HCT116 (cell line): ENCODE measurements at regions not wholly inside any gene's neighbourhood (a gene's known extent, or its start where the extent isn't known, plus 50 kb on each side); places are given as distances from the start of the nearest gene placed in this dataset.

ENCODE experiments used
- ATAC-seq: fragments of 200-7000 bp; cut with Tn5 transposase; 2 replicates; pipeline ENCODE4 v1.9.1; 2020; ENCODE audit warnings: mild to moderate bottlenecking, moderate library complexity
- BruUV-seq: library from RNA; stranded (reverse); fragments of 400-500 nt; replicated peaks from 2 replicates; lab custom pipeline; 2021; lab: Mats Ljungman, UMichigan
- CTCF ChIA-PET: fragments of 300-600 bp; sonication (Branson Sonifier 250); formaldehyde crosslinking; loops from one replicate; lab custom pipeline; 2021; ENCODE audit warnings: antibody characterized with exemption; lab: Charles Lee
- POLR2A ChIA-PET: fragments of 300-600, 350-600 bp; sonication (Branson Sonifier 250); formaldehyde crosslinking; loops from one replicate; lab custom pipeline; 2021; ENCODE audit warnings: antibody characterized with exemption; lab: Charles Lee
- RAD21 ChIA-PET, 2 experiments: fragments of 300-600 bp; sonication (Branson Sonifier 250); formaldehyde crosslinking; loops; one replicate each; lab custom pipeline; 2023; ENCODE audit warnings: low total read pairs in 2 of 2; ENCODE audit not compliant: uncharacterized antibody in 2 of 2, unreplicated experiment in 2 of 2, low non-redundant PET in 1 of 2; lab: Charles Lee
- DNase-seq: peaks from one replicate; pipeline ENCODE4 v3.0.0-alpha.2; 2010; ENCODE audit warnings: low read depth, low spot score
- H2AFZ ChIP-seq: fragments of 200-600 bp; shearing (Covaris generic), sonication (generic); 2 replicates; pipeline ENCODE4 v1.6.1; 2017; ENCODE audit warnings: low read depth, mixed run types, mixed read lengths, antibody characterized with exemption, low read length; ENCODE audit not compliant: poor library complexity, severe bottlenecking
- H3K27ac ChIP-seq: 2 replicates; pipeline ENCODE4 v1.5.1; 2012; ENCODE audit warnings: low read depth, low read length
- H3K27me3 ChIP-seq: fragments of 200-600 bp; sonication (generic); 2 replicates; pipeline ENCODE4 v1.6.1; 2016; ENCODE audit warnings: mixed run types, low read length, mixed read lengths; ENCODE audit not compliant: insufficient read depth
- H3K36me3 ChIP-seq, 2 experiments: fragments of 200-500 bp in 1 of 2; fragments of 200-600 bp in 1 of 2; sonication (Bioruptor generic) in 1 of 2; sonication (generic) in 1 of 2; 2 replicates each; pipeline versions ENCODE4 v1.5.1 to v1.6.1; 2014 to 2016; ENCODE audit warnings: low read length in 2 of 2, inconsistent platforms in 1 of 2, mixed read lengths in 1 of 2, mixed run types in 1 of 2; ENCODE audit not compliant: insufficient read depth in 2 of 2, control insufficient read depth in 1 of 2
- H3K4me1 ChIP-seq, 2 experiments: fragments of 200-600 bp in 1 of 2; sonication (generic) in 1 of 2; 2 replicates each; pipeline versions ENCODE4 v1.5.1 to v1.6.1; 2012 to 2017; ENCODE audit warnings: low read length in 2 of 2, inconsistent platforms in 1 of 2, mild to moderate bottlenecking in 1 of 2, mixed read lengths in 1 of 2, mixed run types in 1 of 2, moderate library complexity in 1 of 2; ENCODE audit not compliant: insufficient read depth in 2 of 2, control insufficient read depth in 1 of 2
- H3K4me2 ChIP-seq: fragments of 200-600 bp; sonication (generic); 2 replicates; pipeline ENCODE4 v1.6.1; 2017; ENCODE audit warnings: mixed run types, low read length, mixed read lengths
- H3K4me3 ChIP-seq, 2 experiments: fragments of 200-600 bp in 1 of 2; sonication (generic) in 1 of 2; replicated peaks in 1 of 2; 2 replicates each; pipeline ENCODE4 v1.5.1; 2011 to 2016; ENCODE audit warnings: low read length in 2 of 2, control low read depth in 1 of 2, low read depth in 1 of 2, mild to moderate bottlenecking in 1 of 2, mixed read lengths in 1 of 2, mixed run types in 1 of 2
- H3K79me2 ChIP-seq: fragments of 200-600 bp; sonication (generic); 2 replicates; pipeline ENCODE4 v1.6.1; 2017; ENCODE audit warnings: mild to moderate bottlenecking, mixed run types, low read length, moderate library complexity, mixed read lengths; ENCODE audit not compliant: insufficient read depth
- H3K9ac ChIP-seq: fragments of 200-600 bp; sonication (generic); 2 replicates; pipeline ENCODE4 v1.6.1; 2016; ENCODE audit warnings: low read length, mixed read lengths
- H3K9me2 ChIP-seq: fragments of 200-600 bp; sonication (generic), shearing (Covaris generic); 2 replicates; pipeline ENCODE4 v1.6.1; 2017; ENCODE audit warnings: mixed run types, mild to moderate bottlenecking, moderate library complexity; ENCODE audit not compliant: insufficient read depth
- H3K9me3 ChIP-seq, 2 experiments: fragments of 200-500 bp in 1 of 2; fragments of 200-600 bp in 1 of 2; sonication (Bioruptor generic) in 1 of 2; sonication (generic) in 1 of 2; 2 replicates each; pipeline ENCODE4 v1.6.1; 2014 to 2017; ENCODE audit warnings: low read length in 2 of 2, mixed read lengths in 2 of 2, inconsistent platforms in 1 of 2, low read depth in 1 of 2, mild to moderate bottlenecking in 1 of 2, mixed run types in 1 of 2, moderate library complexity in 1 of 2; ENCODE audit not compliant: control insufficient read depth in 1 of 2, insufficient read depth in 1 of 2
- H4K20me1 ChIP-seq: fragments of 200-600 bp; sonication (generic), shearing (Covaris generic); 2 replicates; pipeline ENCODE4 v1.6.1; 2017; ENCODE audit warnings: mixed run types, mild to moderate bottlenecking, moderate library complexity; ENCODE audit not compliant: insufficient read depth
- CBX3 ChIP-seq: IDR thresholded peaks from 2 replicates; pipeline ENCODE4 v1.6.1; 2012; ENCODE audit warnings: low read depth
- CEBPB ChIP-seq: IDR thresholded peaks from 2 replicates; pipeline ENCODE4 v1.6.1; 2012; ENCODE audit warnings: low read depth
- CTCF ChIP-seq, 3 experiments: fragments of 200-600 bp in 1 of 3; sonication (generic) in 1 of 3; IDR thresholded peaks in 2 of 3; conservative IDR thresholded peaks in 1 of 3; 2 replicates each; pipeline ENCODE4 v1.5.1; 2012 to 2017; ENCODE audit warnings: low read depth in 2 of 3, low read length in 2 of 3, antibody characterized with exemption in 1 of 3, borderline replicate concordance in 1 of 3, control low read depth in 1 of 3, mild to moderate bottlenecking in 1 of 3, mixed read lengths in 1 of 3, mixed run types in 1 of 3, moderate library complexity in 1 of 3; ENCODE audit not compliant: insufficient read depth in 1 of 3
- EGR1 ChIP-seq: IDR thresholded peaks from 2 replicates; pipeline ENCODE4 v1.6.1; 2012; ENCODE audit warnings: low read depth
- EZH2 ChIP-seq: fragments of 200-600 bp; sonication (generic); IDR thresholded peaks from 2 replicates; pipeline ENCODE4 v1.6.1; 2017; ENCODE audit warnings: antibody characterized with exemption, mixed run types
- MAX ChIP-seq: IDR thresholded peaks from 2 replicates; pipeline ENCODE4 v1.6.1; 2012
- POLR2AphosphoS5 ChIP-seq: IDR thresholded peaks from 2 replicates; pipeline ENCODE4 v1.6.1; 2011; ENCODE audit warnings: mild to moderate bottlenecking, low read depth, low read length, moderate library complexity
- REST ChIP-seq: IDR thresholded peaks from 2 replicates; pipeline ENCODE4 v1.6.1; 2012; ENCODE audit warnings: low read depth
- SRF ChIP-seq: IDR thresholded peaks from 2 replicates; pipeline ENCODE4 v1.6.1; 2012; ENCODE audit warnings: low read depth
- YY1 ChIP-seq: IDR thresholded peaks from 2 replicates; pipeline ENCODE4 v1.6.1; 2011; ENCODE audit warnings: low read length, low read depth, moderate library complexity, mild to moderate bottlenecking; ENCODE audit not compliant: insufficient replicate concordance; ENCODE audit errors: extremely low read depth
- ZNF274 ChIP-seq: fragments of 200-500 bp; sonication (Bioruptor generic); IDR thresholded peaks from 2 replicates; pipeline ENCODE4 v1.6.1; 2014; ENCODE audit warnings: mild to moderate bottlenecking, low read depth, low read length, inconsistent platforms
- intact Hi-C: fragments of 100-400 bp; cut with micrococcal nuclease; formaldehyde crosslinking; loops from 2 replicates; pipeline ENCODE4 v1.10.0; 2022

GRCh38 chr19:33871605-33872004 is 74.9 kb downstream of the KCTD15 start:
- intact Hi-C loops = no loop called here
- H3K4me1 ChIP-seq = no peaks in the 10 kb centered on the region
- H3K79me2 ChIP-seq = no peaks in the 10 kb centered on the region
- no TSS peak for BruUV-seq
- no peak overlapping the region for H3K27ac ChIP-seq
- H3K4me2 ChIP-seq = no peak overlapping the region
- TF ChIP-seq EGR1 (no peak), POLR2AphosphoS5 (no peak), CBX3 (no peak), YY1 (no peak)
- no peak overlapping the region for H3K4me3 ChIP-seq
- no peak overlapping the region for H2AFZ ChIP-seq
- no peaks in the 10 kb centered on the region for H3K36me3 ChIP-seq
- H3K9ac ChIP-seq = no peak overlapping the region
- ChIA-PET RAD21 (no interaction called here), POLR2A (no interaction called here), CTCF (no interaction called here)
- no peak for DNase-seq
- no peaks in the 10 kb centered on the region for H4K20me1 ChIP-seq
- no peaks in the 10 kb centered on the region for H3K27me3 ChIP-seq
- no peaks in the 10 kb centered on the region for H3K9me2 ChIP-seq
- H3K9me3 ChIP-seq = no peaks in the 10 kb centered on the region
- ATAC-seq = no peak

- H3K79me2 ChIP-seq = no peaks in the 10 kb centered on the region
- no peak overlapping the region for H2AFZ ChIP-seq
- no peak overlapping the region for H3K27ac ChIP-seq
- no peaks in the 10 kb centered on the region for H3K4me1 ChIP-seq
- no peak overlapping the region for H3K4me2 ChIP-seq
- no peak overlapping the region for H3K9ac ChIP-seq
- H3K9me3 ChIP-seq = no peaks in the 10 kb centered on the region
- H4K20me1 ChIP-seq = no peaks in the 10 kb centered on the region
- DNase-seq (no peak), ATAC-seq (no peak)
- H3K27me3 ChIP-seq = no peaks in the 10 kb centered on the region
- H3K4me3 ChIP-seq = no peak overlapping the region
- POLR2A ChIA-PET = no interaction called here
- no peaks in the 10 kb centered on the region for H3K9me2 ChIP-seq
- H3K36me3 ChIP-seq = no peaks in the 10 kb centered on the region
- intact Hi-C loops = no loop called here
- BruUV-seq = no TSS peak
- RAD21 ChIA-PET = no interaction called here
- CTCF ChIA-PET = no interaction called here
- TF ChIP-seq REST (no peak), CEBPB (no peak), EZH2 (no peak), ZNF274 (no peak), MAX (no peak), SRF (no peak), CTCF (IDR thresholded peaks at IDR 0.05 in 2 of 3, conservative IDR thresholded peaks at IDR 0.05 in 1 of 3; ENCODE audit: borderline replicate concordance in 1 of 3, insufficient read depth in 1 of 3, low read depth in 2 of 3, low read length in 2 of 3) (no peak)
These were observed 76.0 kb downstream of the KCTD15 start for GRCh38 chr19:33872445-33873320.
